Mesendoderm (in vitro differentiated cells): ENCODE measurements at regions not wholly inside any gene's neighbourhood (a gene's known extent, or its start where the extent isn't known, plus 50 kb on each side); places are given as distances from the start of the nearest gene placed in this dataset.
A peak's percentile ranks its signal among the peaks of the same experiment; 100 is the strongest.

ENCODE experiments used
- DNase-seq: peaks from one replicate; pipeline ENCODE4 v3.0.0; 2013
- H2AK5ac ChIP-seq: 2 replicates; pipeline ENCODE4 v1.6.1; 2013; ENCODE audit warnings: low read length, inconsistent platforms
- H2BK120ac ChIP-seq: 2 replicates; pipeline ENCODE4 v1.6.1; 2013; ENCODE audit warnings: low read depth, mild to moderate bottlenecking, low read length, moderate library complexity, mixed read lengths
- H2BK15ac ChIP-seq: replicated peaks from 2 replicates; pipeline ENCODE4 v1.6.1; 2013; ENCODE audit warnings: low read depth, mild to moderate bottlenecking, moderate library complexity
- H2BK5ac ChIP-seq: 2 replicates; pipeline ENCODE4 v1.6.1; 2013; ENCODE audit warnings: low read length, inconsistent platforms
- H3K18ac ChIP-seq: 2 replicates; pipeline ENCODE4 v1.6.1; 2013; ENCODE audit warnings: mild to moderate bottlenecking, low read length, mixed read lengths
- H3K23ac ChIP-seq: one replicate; pipeline ENCODE4 v1.6.1; 2013; ENCODE audit warnings: low read length
- H3K27ac ChIP-seq: 2 replicates; pipeline ENCODE4 v1.5.1; 2013; ENCODE audit warnings: low read depth, mild to moderate bottlenecking, inconsistent platforms, low read length, moderate library complexity
- H3K27me3 ChIP-seq: 2 replicates; pipeline ENCODE4 v1.6.1; 2013; ENCODE audit warnings: low read length, control low read depth, mild to moderate bottlenecking, inconsistent platforms; ENCODE audit not compliant: insufficient read depth, poor library complexity
- H3K36me3 ChIP-seq: 2 replicates; pipeline ENCODE4 v1.6.1; 2013; ENCODE audit warnings: low read length, inconsistent platforms; ENCODE audit not compliant: control insufficient read depth, insufficient read depth
- H3K4ac ChIP-seq: one replicate; pipeline ENCODE4 v1.6.1; 2013; ENCODE audit warnings: low read depth, mild to moderate bottlenecking, low read length, moderate library complexity
- H3K4me1 ChIP-seq: 2 replicates; pipeline ENCODE4 v1.6.1; 2013; ENCODE audit warnings: low read depth, low read length, inconsistent platforms; ENCODE audit not compliant: control insufficient read depth
- H3K4me2 ChIP-seq: 2 replicates; pipeline ENCODE4 v1.6.1; 2013; ENCODE audit warnings: low read length
- H3K4me3 ChIP-seq: 2 replicates; pipeline ENCODE4 v1.5.1; 2013; ENCODE audit warnings: mild to moderate bottlenecking, low read length
- H3K56ac ChIP-seq: one replicate; pipeline ENCODE4 v1.6.1; 2013; ENCODE audit warnings: low read length
- H3K79me1 ChIP-seq: 2 replicates; pipeline ENCODE4 v1.6.1; 2013; ENCODE audit warnings: low read length, inconsistent platforms
- H3K79me2 ChIP-seq: 2 replicates; pipeline ENCODE4 v1.6.1; 2013; ENCODE audit warnings: mild to moderate bottlenecking, low read length; ENCODE audit not compliant: control insufficient read depth, insufficient read depth
- H3K9ac ChIP-seq: 2 replicates; pipeline ENCODE4 v1.6.1; 2013; ENCODE audit warnings: low read length, inconsistent platforms
- H4K5ac ChIP-seq: one replicate; pipeline ENCODE4 v1.6.1; 2013; ENCODE audit warnings: low read length
- H4K8ac ChIP-seq: one replicate; pipeline ENCODE4 v1.6.1; 2013; ENCODE audit warnings: low read depth, mild to moderate bottlenecking, control low read depth, low read length, moderate library complexity
- WGBS: extraction: QIAGEN DNeasy Blood & Tissue Kit; methylation state at CpG from one replicate; pipeline ENCODE4 v1.1.7; 2013; ENCODE audit warnings: low lambda C conversion rate, missing lambda C conversion rate; ENCODE audit not compliant: insufficient coverage; ENCODE audit errors: extremely low coverage; 5-methylcytosine and 5-hydroxymethylcytosine counted together

GRCh38 chr7:125390981-125391380 is 461.4 kb upstream of the POT1 start:
- Histone ChIP-seq H3K4ac (no peak overlapping the region), H4K8ac (no peak overlapping the region), H3K9ac (no peak overlapping the region), H3K27ac (no peak overlapping the region), H2BK120ac (no peak overlapping the region), H2AK5ac (no peak overlapping the region), H3K27me3 (no peaks in the 10 kb centered on the region), H3K18ac (no peak overlapping the region), H2BK5ac (no peak overlapping the region), H2BK15ac (no peak overlapping the region), H3K79me2 (no peaks in the 10 kb centered on the region), H3K4me2 (no peak overlapping the region), H4K5ac (no peak overlapping the region), H3K4me3 (no peak overlapping the region), H3K23ac (no peak overlapping the region), H3K79me1 (no peaks in the 10 kb centered on the region), H3K4me1 (no peaks in the 10 kb centered on the region), H3K56ac (no peak overlapping the region), H3K36me3 (no peaks in the 10 kb centered on the region)
- no CpG with 5 or more reads among the region's 3 CpGs for WGBS
- no peak for DNase-seq

GRCh38 chr7:125386211-125386610 is 456.6 kb upstream of the POT1 start:
- H2AK5ac ChIP-seq, result no peak overlapping the region
- no peak overlapping the region for H2BK120ac ChIP-seq
- H4K8ac ChIP-seq, result no peak overlapping the region
- no peak overlapping the region for H3K18ac ChIP-seq
- H3K27me3 ChIP-seq, result no peaks in the 10 kb centered on the region
- no peak overlapping the region for H3K23ac ChIP-seq
- H3K36me3 ChIP-seq, result no peaks in the 10 kb centered on the region
- no peak overlapping the region for H3K4me2 ChIP-seq
- DNase-seq, result peak; percentile 53
- no peak overlapping the region for H4K5ac ChIP-seq
- no peak overlapping the region for H3K27ac ChIP-seq
- no peak overlapping the region for H2BK15ac ChIP-seq
- no peak overlapping the region for H3K9ac ChIP-seq
- no peaks in the 10 kb centered on the region for H3K79me2 ChIP-seq
- no peaks in the 10 kb centered on the region for H3K79me1 ChIP-seq
- H3K4me3 ChIP-seq, result no peak overlapping the region
- H2BK5ac ChIP-seq, result no peak overlapping the region
- no peaks in the 10 kb centered on the region for H3K4me1 ChIP-seq
- no CpG with 5 or more reads among the region's 3 CpGs for WGBS
- no peak overlapping the region for H3K56ac ChIP-seq
- no peak overlapping the region for H3K4ac ChIP-seq

- Histone ChIP-seq H3K18ac (no peak overlapping the region), H3K79me2 (no peaks in the 10 kb centered on the region), H3K56ac (no peak overlapping the region), H4K5ac (no peak overlapping the region), H3K9ac (no peak overlapping the region), H3K4me2 (no peak overlapping the region), H2AK5ac (no peak overlapping the region), H3K27ac (no peak overlapping the region), H3K4me1 (no peaks in the 10 kb centered on the region), H2BK120ac (no peak overlapping the region), H4K8ac (no peak overlapping the region), H3K4me3 (no peak overlapping the region), H3K79me1 (no peaks in the 10 kb centered on the region), H3K23ac (no peak overlapping the region), H2BK5ac (no peak overlapping the region), H3K27me3 (no peaks in the 10 kb centered on the region), H3K36me3 (no peaks in the 10 kb centered on the region), H2BK15ac (no peak overlapping the region), H3K4ac (no peak overlapping the region)
- DNase-seq, result peak; percentile 37
- WGBS, result no CpG with 5 or more reads among the region's 2 CpGs
Observed at GRCh38 chr7:125383324-125383723, 453.7 kb upstream of the POT1 start.

- H3K79me1 ChIP-seq, result no peaks in the 10 kb centered on the region
- WGBS, result 100% methylated on average over 1 of the region's 1 CpG
- H2AK5ac ChIP-seq, result no peak overlapping the region
- no peak overlapping the region for H3K56ac ChIP-seq
- H2BK5ac ChIP-seq, result no peak overlapping the region
- no peak overlapping the region for H3K18ac ChIP-seq
- no peak overlapping the region for H3K27ac ChIP-seq
- H4K5ac ChIP-seq, result no peak overlapping the region
- no peak for DNase-seq
- H3K4me3 ChIP-seq, result no peak overlapping the region
- no peak overlapping the region for H4K8ac ChIP-seq
- H3K27me3 ChIP-seq, result no peaks in the 10 kb centered on the region
- H3K9ac ChIP-seq, result no peak overlapping the region
- H3K23ac ChIP-seq, result no peak overlapping the region
- no peaks in the 10 kb centered on the region for H3K36me3 ChIP-seq
- H3K4me2 ChIP-seq, result no peak overlapping the region
- H3K4ac ChIP-seq, result no peak overlapping the region
- no peak overlapping the region for H2BK15ac ChIP-seq
- H3K4me1 ChIP-seq, result no peaks in the 10 kb centered on the region
- no peaks in the 10 kb centered on the region for H3K79me2 ChIP-seq
- no peak overlapping the region for H2BK120ac ChIP-seq
Observed at GRCh38 chr7:125382401-125382800, 452.8 kb upstream of the POT1 start.

GRCh38 chr7:125375942-125376341 is 446.3 kb upstream of the POT1 start:
- H3K9ac ChIP-seq, result no peak overlapping the region
- H3K18ac ChIP-seq, result no peak overlapping the region
- no peak overlapping the region for H2AK5ac ChIP-seq
- no peak overlapping the region for H3K4me3 ChIP-seq
- no peak overlapping the region for H3K56ac ChIP-seq
- WGBS, result no CpG with 5 or more reads among the region's 3 CpGs
- H2BK120ac ChIP-seq, result no peak overlapping the region
- no peak overlapping the region for H3K4ac ChIP-seq
- no peaks in the 10 kb centered on the region for H3K79me2 ChIP-seq
- no peak overlapping the region for H3K27ac ChIP-seq
- DNase-seq, result no peak
- H2BK15ac ChIP-seq, result no peak overlapping the region
- H3K79me1 ChIP-seq, result no peaks in the 10 kb centered on the region
- no peaks in the 10 kb centered on the region for H3K27me3 ChIP-seq
- no peaks in the 10 kb centered on the region for H3K4me1 ChIP-seq
- no peak overlapping the region for H3K4me2 ChIP-seq
- no peak overlapping the region for H2BK5ac ChIP-seq
- H3K36me3 ChIP-seq, result no peaks in the 10 kb centered on the region
- H3K23ac ChIP-seq, result no peak overlapping the region
- H4K5ac ChIP-seq, result no peak overlapping the region
- H4K8ac ChIP-seq, result no peak overlapping the region

- Histone ChIP-seq H3K23ac (no peak overlapping the region), H2BK120ac (no peak overlapping the region), H2BK5ac (no peak overlapping the region), H3K4me1 (no peaks in the 10 kb centered on the region), H3K27ac (no peak overlapping the region), H2AK5ac (no peak overlapping the region), H3K4ac (no peak overlapping the region), H3K79me2 (no peaks in the 10 kb centered on the region), H4K5ac (no peak overlapping the region), H3K79me1 (no peaks in the 10 kb centered on the region), H3K4me2 (no peak overlapping the region), H3K18ac (no peak overlapping the region), H3K36me3 (no peaks in the 10 kb centered on the region), H3K56ac (no peak overlapping the region), H3K27me3 (no peaks in the 10 kb centered on the region), H2BK15ac (no peak overlapping the region), H4K8ac (no peak overlapping the region), H3K9ac (no peak overlapping the region), H3K4me3 (no peak overlapping the region)
- DNase-seq, result no peak
- WGBS, result no CpG with 5 or more reads among the region's 2 CpGs
Observed at GRCh38 chr7:125370502-125370901, 440.9 kb upstream of the POT1 start.
